ENCODE measurements at regions not wholly inside any gene's neighbourhood (a gene's known extent, or its start where the extent isn't known, plus 50 kb on each side); places are given as distances from the start of the nearest gene placed in this dataset.

GRCh38 chr11:29755474-29755873 lies 261.4 kb downstream of the KCNA4 start:
- TF ChIP-seq CTCF (IDR thresholded peaks at IDR 0.05; ENCODE audit: insufficient read depth, low read length, poor library complexity, severe bottlenecking) (no peak), EZH2phosphoT487 (conservative IDR thresholded peaks at IDR 0.05; ENCODE audit: low read length) (no peak)

Data from SU-DHL-6 (cell line).